GM19240 (cell line): ENCODE measurements at regions not wholly inside any gene's neighbourhood (a gene's known extent, or its start where the extent isn't known, plus 50 kb on each side); places are given as distances from the start of the nearest gene placed in this dataset.
"Not testable (repeated sequence)": the region's sequence is repeated elsewhere in the genome, so short reads cannot be mapped to it uniquely, and the experiment has no call there.

Source experiments
- DNase-seq: peaks from one replicate; pipeline ENCODE4 v3.0.0; 2011; ENCODE audit warnings: low spot score; ENCODE audit not compliant: insufficient read length

- DNase-seq, result no peak
Measured at GRCh38 chr20:51926670-51927305, 124.5 kb upstream of the SALL4 start.

- no peak for DNase-seq
Measured at GRCh38 chr20:51924509-51924908, 122.2 kb upstream of the SALL4 start.

- DNase-seq, result no peak
Measured at GRCh38 chr20:51923633-51924032, 121.3 kb upstream of the SALL4 start.

GRCh38 chr20:51922812-51923211, 120.5 kb upstream of the SALL4 start:
- not testable (repeated sequence) for DNase-seq

GRCh38 chr20:51918561-51918960, 116.2 kb upstream of the SALL4 start:
- DNase-seq, result no peak

GRCh38 chr20:51917886-51918535, 115.7 kb upstream of the SALL4 start:
- DNase-seq, result no peak

- DNase-seq, result no peak
Measured at GRCh38 chr20:51916244-51916643, 113.9 kb upstream of the SALL4 start.

- DNase-seq, result no peak
Measured at GRCh38 chr20:51914758-51915157, 112.4 kb upstream of the SALL4 start.

- no peak for DNase-seq
Measured at GRCh38 chr20:51910321-51911050, 108.2 kb upstream of the SALL4 start.

GRCh38 chr20:51906679-51907078, 104.4 kb upstream of the SALL4 start:
- no peak for DNase-seq

- no peak for DNase-seq
Measured at GRCh38 chr20:51906049-51906448, 103.7 kb upstream of the SALL4 start.

- no peak for DNase-seq
Measured at GRCh38 chr20:51902933-51903332, 100.6 kb upstream of the SALL4 start.

GRCh38 chr20:51900443-51900842, 98.1 kb upstream of the SALL4 start:
- no peak for DNase-seq

- no peak for DNase-seq
Measured at GRCh38 chr20:51899674-51900073, 97.4 kb upstream of the SALL4 start.

GRCh38 chr20:51898788-51899187, 96.5 kb upstream of the SALL4 start:
- DNase-seq, result no peak

GRCh38 chr20:51894619-51895018, 92.3 kb upstream of the SALL4 start:
- DNase-seq, result no peak

GRCh38 chr20:51894201-51894600, 91.9 kb upstream of the SALL4 start:
- DNase-seq, result no peak

- DNase-seq, result no peak
Measured at GRCh38 chr20:51893723-51894122, 91.4 kb upstream of the SALL4 start.

GRCh38 chr20:51890003-51890402, 87.7 kb upstream of the SALL4 start:
- no peak for DNase-seq

- DNase-seq, result no peak
Measured at GRCh38 chr20:51889466-51889865, 87.1 kb upstream of the SALL4 start.

GRCh38 chr20:51888291-51888690, 86.0 kb upstream of the SALL4 start:
- DNase-seq, result no peak

GRCh38 chr20:51886891-51887608, 84.7 kb upstream of the SALL4 start:
- DNase-seq, result no peak
